Skin of body (tissue), 1 donor: ENCODE measurements at regions not wholly inside any gene's neighbourhood (a gene's known extent, or its start where the extent isn't known, plus 50 kb on each side); places are given as distances from the start of the nearest gene placed in this dataset.
"Not testable (repeated sequence)": the region's sequence is repeated elsewhere in the genome, so short reads cannot be mapped to it uniquely, and the experiment has no call there.

Experiments used
- DNase-seq: peaks from one replicate; lab custom pipeline; 2025; lab: John Stamatoyannopoulos, UW

DNA sequence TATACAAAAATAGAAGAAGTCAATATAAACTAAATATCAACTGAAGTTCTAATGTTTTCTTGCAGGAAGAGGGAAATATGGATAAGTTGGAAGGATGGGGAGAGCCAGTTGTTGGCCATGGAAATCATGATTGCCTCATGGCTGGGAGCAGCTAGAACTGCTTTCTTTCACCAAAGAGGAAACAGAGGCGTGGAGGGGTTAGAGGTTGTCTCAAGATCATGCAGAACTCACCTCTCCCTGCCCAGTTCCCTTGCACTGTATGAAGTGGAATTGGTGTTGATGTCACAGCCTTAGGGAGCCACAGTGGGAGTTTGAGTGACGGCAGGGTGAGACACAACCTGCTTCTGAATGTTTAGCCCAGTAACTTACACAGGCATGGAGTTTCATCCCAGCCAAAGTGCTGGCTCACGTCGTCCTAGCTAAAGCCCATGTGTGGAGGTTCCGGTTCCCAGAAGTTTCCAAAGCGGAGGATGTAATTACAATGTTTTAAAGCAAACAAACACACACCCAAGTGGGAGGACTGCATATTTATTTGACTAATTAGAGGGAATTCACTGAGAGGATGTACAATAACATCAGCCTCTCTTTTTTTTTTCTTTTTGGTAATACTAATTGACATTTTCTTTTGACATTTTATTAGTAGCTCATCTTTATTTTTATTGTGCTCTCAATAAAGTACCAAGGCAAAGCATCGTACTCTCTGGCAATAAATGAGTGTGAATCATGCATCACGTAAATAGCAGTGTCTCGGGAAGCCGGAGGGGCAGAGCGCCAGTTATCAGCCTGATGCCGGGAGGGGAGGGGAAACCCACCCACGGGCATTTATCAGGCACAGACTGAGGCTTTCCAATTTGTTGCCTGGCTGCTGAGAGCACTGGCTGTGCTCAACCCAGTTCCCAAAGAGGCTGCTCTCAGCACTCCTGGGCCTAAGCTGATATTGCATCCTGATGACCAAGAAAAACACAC, 118.7 kb upstream of the CDH5 start:
- DNase-seq = no peak

DNA sequence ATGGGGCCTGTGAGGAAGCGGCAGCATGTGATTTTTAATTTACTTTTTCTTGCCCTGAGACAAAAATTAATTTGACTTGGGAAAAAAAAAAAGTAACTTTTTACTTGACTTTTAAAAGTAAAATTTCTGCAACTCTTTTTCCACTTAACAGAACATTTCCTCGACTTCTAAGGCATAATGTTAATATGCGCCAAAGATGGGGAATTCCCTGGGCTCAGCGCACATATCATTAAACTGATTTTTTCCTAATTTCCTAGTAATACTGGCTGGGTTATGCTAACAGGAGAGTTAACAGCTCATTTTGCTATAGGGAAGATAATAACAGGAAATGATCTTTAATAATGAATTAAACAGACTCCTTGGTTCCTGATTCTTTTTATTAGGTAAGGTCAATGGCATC, 120.6 kb upstream of the CDH5 start:
- DNase-seq = no peak

DNA sequence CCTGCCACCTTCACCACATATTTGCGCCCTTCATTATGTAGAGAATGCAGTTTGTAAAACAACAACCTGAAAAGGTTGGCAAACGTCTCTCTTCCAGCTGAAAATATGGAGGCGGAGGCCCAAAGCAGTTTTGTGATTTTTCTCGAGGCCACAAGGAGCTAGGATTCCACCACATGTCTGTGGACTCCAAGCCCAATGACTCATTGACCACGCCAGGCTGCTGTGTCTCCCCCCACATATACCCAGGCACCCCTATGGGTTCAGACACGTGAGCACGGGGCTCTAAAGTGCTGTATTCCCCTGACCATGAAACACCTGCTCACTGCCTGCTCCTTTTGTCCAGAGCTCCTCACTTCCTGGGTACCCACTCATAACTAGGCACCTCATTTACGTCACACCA, 121.4 kb upstream of the CDH5 start:
- DNase-seq = no peak

- no peak for DNase-seq
Measured at GRCh38 chr16:66242672-66243071, 123.8 kb upstream of the CDH5 start.

GRCh38 chr16:66242206-66242605, 124.3 kb upstream of the CDH5 start:
- DNase-seq = not testable (repeated sequence)

GRCh38 chr16:66240631-66241395, 125.7 kb upstream of the CDH5 start:
- no peak for DNase-seq

GRCh38 chr16:66240088-66240487, 126.4 kb upstream of the CDH5 start:
- no peak for DNase-seq

GRCh38 chr16:66238696-66239095, 127.8 kb upstream of the CDH5 start:
- DNase-seq = no peak

DNA sequence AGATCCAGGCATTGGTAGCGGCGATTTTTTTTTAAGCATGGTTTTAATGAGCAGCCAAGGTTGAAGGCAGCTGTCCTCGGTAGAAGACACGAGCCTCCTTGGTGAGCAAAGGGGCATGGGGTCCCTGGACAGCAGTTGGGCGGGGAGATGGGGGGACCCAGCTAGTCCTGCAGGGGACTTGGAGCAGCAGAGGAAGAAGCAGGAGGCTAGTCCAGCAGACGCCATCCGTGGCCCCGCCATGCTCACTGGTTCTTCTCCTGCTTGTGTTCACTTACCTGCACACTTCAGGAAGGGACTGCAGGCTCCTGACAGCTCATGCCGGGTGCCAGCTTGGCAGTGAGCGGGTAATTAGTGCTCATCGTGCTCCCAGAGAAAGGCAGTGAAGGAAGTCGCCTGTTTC, 130.2 kb upstream of the CDH5 start:
- DNase-seq = no peak

DNA sequence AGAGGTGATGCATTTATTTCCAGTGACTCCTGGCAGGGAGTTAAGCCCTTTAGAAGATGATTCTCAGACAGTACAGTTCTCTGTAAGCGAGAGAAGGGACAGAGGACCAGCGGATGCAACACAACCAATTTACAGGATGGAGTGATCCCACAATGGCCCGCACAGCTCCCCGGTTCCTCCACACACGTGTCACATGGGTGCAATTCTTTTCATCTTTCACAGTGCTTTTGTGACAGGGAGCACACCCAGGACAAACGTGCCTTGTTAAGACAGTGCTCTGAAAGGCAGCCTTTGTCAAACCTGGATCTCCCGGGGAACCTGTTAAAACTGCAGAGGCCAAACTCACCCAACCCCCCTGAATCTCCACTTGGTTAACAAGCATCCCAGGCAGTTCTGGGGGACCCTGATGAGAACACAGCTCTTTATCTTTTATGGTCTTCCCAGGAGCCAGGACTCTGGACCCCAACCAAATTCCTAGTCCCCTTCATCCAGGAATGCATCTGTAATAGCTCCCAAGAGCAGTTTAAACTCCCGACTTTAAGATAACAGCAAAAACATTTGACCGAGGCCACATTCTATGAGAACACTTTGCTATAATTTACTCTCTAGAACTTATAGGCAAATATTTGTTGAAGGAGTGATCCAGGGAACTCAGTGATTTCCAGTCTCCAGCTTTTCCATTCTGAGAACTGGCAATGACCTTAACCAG, 134.9 kb upstream of the CDH5 start:
- DNase-seq = no peak

GRCh38 chr16:66229651-66230050, 136.8 kb upstream of the CDH5 start:
- DNase-seq = no peak

DNA sequence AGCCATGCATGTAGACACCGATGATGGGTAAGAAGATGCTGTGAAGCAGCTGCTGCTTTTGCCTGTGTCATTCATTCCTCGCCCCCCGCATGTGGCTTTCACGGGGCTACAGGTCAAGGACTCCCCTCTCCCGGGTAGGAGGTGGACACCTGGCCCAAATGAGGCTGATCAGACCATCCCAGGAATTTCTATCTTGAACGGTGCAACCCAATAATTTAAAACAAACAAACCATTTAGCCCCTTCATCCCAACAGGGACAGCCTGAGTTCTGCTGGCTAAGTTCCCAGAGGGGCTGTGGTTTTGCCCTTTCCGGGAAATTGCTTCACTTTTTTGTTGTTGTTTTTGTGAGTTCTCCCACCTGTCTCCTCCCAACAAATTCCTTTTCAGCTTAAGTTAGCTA, 137.7 kb upstream of the CDH5 start:
- no peak for DNase-seq

DNA sequence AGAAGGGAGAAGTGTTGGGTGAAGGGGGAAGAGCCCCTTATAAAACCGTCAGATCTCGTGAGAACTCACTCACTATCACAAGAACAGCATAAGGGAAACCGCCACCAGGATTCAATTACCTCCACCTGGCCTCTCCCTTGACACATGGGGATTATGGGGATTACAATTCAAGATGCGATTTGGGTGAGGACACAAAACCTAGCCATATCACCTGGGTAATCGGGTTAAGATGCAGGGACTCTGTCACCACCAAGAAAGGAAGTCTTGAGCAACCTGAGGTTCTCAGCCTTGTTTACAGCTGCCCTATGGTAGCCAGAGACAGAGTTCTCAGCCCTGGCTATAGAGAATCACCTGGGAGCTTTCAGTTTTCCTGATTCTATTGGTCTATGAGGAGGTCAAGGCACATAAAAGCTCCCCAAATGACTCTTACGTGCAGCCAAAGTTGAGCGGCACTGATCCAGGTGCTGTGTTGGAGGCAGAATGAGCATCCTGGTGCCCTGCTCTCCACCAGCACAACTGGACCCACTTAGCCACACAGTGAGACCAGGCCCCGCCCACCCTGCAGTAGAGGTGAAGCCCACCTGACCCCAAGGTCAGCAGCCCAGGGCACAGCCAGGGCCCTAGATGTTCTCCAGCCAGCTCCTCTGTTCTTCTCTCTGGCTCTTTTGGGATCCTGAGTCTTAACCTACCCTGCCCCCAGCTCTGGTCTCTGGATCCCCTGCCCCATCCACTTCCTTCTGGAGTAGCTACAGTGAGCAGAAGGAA, 138.5 kb upstream of the CDH5 start:
- DNase-seq = no peak

GRCh38 chr16:66226762-66227161, 139.7 kb upstream of the CDH5 start:
- no peak for DNase-seq

DNA sequence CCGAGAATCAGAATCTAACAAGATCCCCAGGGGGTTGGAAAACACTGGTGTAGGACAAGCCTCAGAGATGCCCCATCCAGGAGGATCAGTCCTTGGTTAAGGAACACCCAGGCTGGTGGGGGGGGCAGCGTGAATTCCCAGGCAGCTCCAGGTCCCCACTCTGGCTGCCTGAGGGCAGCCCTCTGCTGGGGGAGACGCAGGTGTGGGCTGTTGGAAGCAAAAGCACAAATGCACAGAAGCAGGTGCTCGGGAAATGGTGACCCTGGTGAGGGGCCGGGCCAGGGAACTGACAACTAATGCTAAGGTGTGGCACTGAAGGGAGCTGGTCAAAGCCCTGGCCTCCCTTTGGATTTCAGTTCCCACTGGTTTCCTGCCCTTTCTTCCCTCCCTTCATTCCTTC, 140.8 kb upstream of the CDH5 start:
- DNase-seq = no peak

DNA sequence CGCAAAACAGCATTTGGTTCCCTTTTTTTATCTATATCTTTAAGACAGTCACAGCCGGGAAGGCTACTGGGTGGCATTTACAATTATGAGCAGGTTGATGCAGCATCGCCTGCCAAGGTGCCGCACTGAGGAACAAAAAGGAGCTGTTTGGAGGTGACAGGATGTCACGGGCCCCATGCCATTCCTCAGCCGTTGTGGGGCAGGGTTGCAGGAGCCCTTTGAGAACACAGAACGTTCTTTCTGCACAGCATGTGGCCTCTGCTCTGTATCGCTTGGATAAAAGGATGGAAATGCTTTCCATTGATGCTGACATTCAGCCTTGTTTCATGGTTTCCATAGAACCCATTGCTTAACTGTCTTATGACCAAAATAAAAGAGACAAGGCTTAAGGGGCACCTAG, 141.9 kb upstream of the CDH5 start:
- no peak for DNase-seq

DNA sequence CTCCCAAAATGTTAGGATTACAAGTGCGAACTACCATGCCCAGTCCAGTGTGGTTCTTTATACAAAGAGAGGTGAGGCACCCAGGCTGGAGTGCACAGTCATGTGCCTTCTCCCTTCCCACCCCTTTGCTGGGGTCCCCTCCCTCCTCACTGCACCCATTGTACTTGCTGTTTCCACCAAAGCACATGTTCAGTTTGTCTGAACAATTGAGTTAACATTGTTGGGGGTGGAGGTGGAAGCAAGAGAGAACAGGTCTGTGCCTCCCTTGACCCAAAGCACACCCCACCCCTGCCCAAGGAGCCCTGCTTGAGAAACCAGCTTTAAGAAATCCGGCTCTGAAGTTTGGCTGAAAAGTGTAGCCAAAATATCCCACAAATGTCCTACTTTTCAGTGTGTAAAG, 142.3 kb upstream of the CDH5 start:
- DNase-seq = no peak

GRCh38 chr16:66223176-66223780, 143.2 kb upstream of the CDH5 start:
- no peak for DNase-seq

DNA sequence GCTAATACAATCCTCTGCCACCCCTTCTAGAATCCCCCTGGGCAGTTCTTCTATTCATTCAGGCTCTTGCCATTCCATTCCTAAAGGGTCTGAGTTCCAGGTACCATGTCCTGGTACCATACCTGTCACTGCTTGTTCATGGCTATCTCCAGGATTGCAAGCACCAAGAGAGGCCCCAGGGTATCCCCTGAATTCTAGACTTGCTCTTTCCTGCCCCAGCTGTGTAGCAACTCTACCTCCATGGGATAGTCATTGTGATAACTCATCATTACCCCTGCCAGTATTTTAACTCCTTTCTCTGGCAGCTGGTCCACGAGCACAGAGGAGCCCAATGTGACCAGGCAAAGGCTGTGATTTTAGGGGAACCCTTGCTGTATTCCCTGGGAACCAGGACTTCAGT, 143.7 kb upstream of the CDH5 start:
- no peak for DNase-seq

GRCh38 chr16:66220702-66221101, 145.8 kb upstream of the CDH5 start:
- DNase-seq = no peak

DNA sequence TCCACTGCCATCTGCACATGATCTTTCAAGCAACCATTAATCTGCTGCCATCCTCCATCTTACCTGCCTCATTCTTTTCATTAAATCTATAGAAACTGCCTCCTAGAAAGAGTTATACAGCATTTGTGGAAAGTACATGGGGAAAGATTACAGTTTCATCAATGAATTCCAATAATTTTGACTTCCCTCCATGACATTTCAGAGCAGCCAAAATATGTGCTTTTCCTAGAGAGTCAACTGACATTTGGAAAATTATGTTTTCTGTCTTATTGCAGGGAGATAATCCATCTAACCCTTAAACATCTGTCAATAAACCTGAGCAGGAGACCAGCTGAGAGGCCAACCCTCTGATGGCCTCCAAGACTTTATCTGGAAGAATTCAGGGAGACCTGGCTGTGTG, 147.0 kb upstream of the CDH5 start:
- DNase-seq = no peak
